Nephron (organoid): ENCODE measurements at regions not wholly inside any gene's neighbourhood (a gene's known extent, or its start where the extent isn't known, plus 50 kb on each side); places are given as distances from the start of the nearest gene placed in this dataset.

Experiments used
- H3K27ac Mint-ChIP-seq, 3 experiments: 2 replicates each; pipeline ENCODE4 v1.8.0; 2020; ENCODE audit warnings: mixed read lengths in 3 of 3, mild to moderate bottlenecking in 2 of 3, moderate library complexity in 1 of 3
- H3K27me3 Mint-ChIP-seq: 2 replicates; pipeline ENCODE4 v1.8.0; 2021; ENCODE audit warnings: low read depth, mild to moderate bottlenecking, moderate library complexity, mixed read lengths
- H3K36me3 Mint-ChIP-seq: 2 replicates; pipeline ENCODE4 v1.8.0; 2020; ENCODE audit warnings: low read depth, mixed read lengths
- H3K4me1 Mint-ChIP-seq: 2 replicates; pipeline ENCODE4 v1.8.0; 2020; ENCODE audit warnings: mixed read lengths
- H3K4me3 Mint-ChIP-seq, 3 experiments: 2 replicates each; pipeline ENCODE4 v1.8.0; 2020; ENCODE audit warnings: mild to moderate bottlenecking in 3 of 3, mixed read lengths in 3 of 3, moderate library complexity in 2 of 3
- H3K9me3 Mint-ChIP-seq: 2 replicates; pipeline ENCODE4 v1.8.0; 2020; ENCODE audit warnings: mixed read lengths
- CTCF ChIP-seq, 3 experiments: fragments of 200-600 bp; sonication (generic); IDR thresholded peaks; one replicate each; pipeline ENCODE4 v1.5.0; 2021; ENCODE audit warnings: antibody characterized with exemption in 3 of 3; ENCODE audit not compliant: unreplicated experiment in 3 of 3

GRCh38 chr15:70390723-70391122, 293.0 kb upstream of the TLE3 start:
- Mint-ChIP-seq H3K4me3 (no peak overlapping the region), H3K27me3 (peaks cover 22% of the 10 kb centered on the region), H3K9me3 (peaks cover 6% of the 10 kb centered on the region), H3K4me1 (peaks cover 9% of the 10 kb centered on the region), H3K36me3 (no peaks in the 10 kb centered on the region), H3K27ac (no peak overlapping the region)
- no peak for TF ChIP-seq CTCF (IDR thresholded peaks at IDR 0.05; ENCODE audit: unreplicated experiment in 3 of 3)

GRCh38 chr15:70387993-70388392, 290.3 kb upstream of the TLE3 start:
- no peak for TF ChIP-seq CTCF (IDR thresholded peaks at IDR 0.05; ENCODE audit: unreplicated experiment in 3 of 3)
- Mint-ChIP-seq H3K27ac (no peak overlapping the region), H3K9me3 (peaks cover 11% of the 10 kb centered on the region), H3K4me3 (no peak overlapping the region), H3K4me1 (peaks cover 20% of the 10 kb centered on the region), H3K27me3 (peaks cover 13% of the 10 kb centered on the region), H3K36me3 (peaks cover 4% of the 10 kb centered on the region)

- H3K4me1 Mint-ChIP-seq, result peaks cover 20% of the 10 kb centered on the region
- H3K9me3 Mint-ChIP-seq, result peaks cover 11% of the 10 kb centered on the region
- no peak for TF ChIP-seq CTCF (IDR thresholded peaks at IDR 0.05; ENCODE audit: unreplicated experiment in 3 of 3)
- H3K27ac Mint-ChIP-seq, result no peak overlapping the region
- H3K4me3 Mint-ChIP-seq, result no peak overlapping the region
- H3K36me3 Mint-ChIP-seq, result peaks cover 4% of the 10 kb centered on the region
- H3K27me3 Mint-ChIP-seq, result peaks cover 13% of the 10 kb centered on the region
Observed at GRCh38 chr15:70387081-70387480, 289.4 kb upstream of the TLE3 start.

GRCh38 chr15:70385711-70386110, 288.0 kb upstream of the TLE3 start:
- Mint-ChIP-seq H3K27me3 (peaks cover 18% of the 10 kb centered on the region), H3K4me1 (peaks cover 20% of the 10 kb centered on the region)

GRCh38 chr15:70385052-70385451, 287.3 kb upstream of the TLE3 start:
- H3K9me3 Mint-ChIP-seq, result peaks cover 9% of the 10 kb centered on the region
- H3K36me3 Mint-ChIP-seq, result peaks cover 4% of the 10 kb centered on the region
- H3K4me3 Mint-ChIP-seq, result no peak overlapping the region
- peaks cover 22% of the 10 kb centered on the region for H3K27me3 Mint-ChIP-seq
- no peak overlapping the region for H3K27ac Mint-ChIP-seq
- H3K4me1 Mint-ChIP-seq, result peaks cover 20% of the 10 kb centered on the region
- TF ChIP-seq CTCF (IDR thresholded peaks at IDR 0.05; ENCODE audit: unreplicated experiment in 3 of 3), result no peak

More at GRCh38 chr15:70385711-70386110, 288.0 kb upstream of the TLE3 start:
- no peak overlapping the region for H3K27ac Mint-ChIP-seq
- H3K9me3 Mint-ChIP-seq, result peaks cover 9% of the 10 kb centered on the region
- H3K36me3 Mint-ChIP-seq, result peaks cover 4% of the 10 kb centered on the region
- no peak for TF ChIP-seq CTCF (IDR thresholded peaks at IDR 0.05; ENCODE audit: unreplicated experiment in 3 of 3)
- no peak overlapping the region for H3K4me3 Mint-ChIP-seq

GRCh38 chr15:70383856-70384255, 286.1 kb upstream of the TLE3 start:
- H3K27ac Mint-ChIP-seq, result no peak overlapping the region
- H3K4me3 Mint-ChIP-seq, result no peak overlapping the region
- no peak for TF ChIP-seq CTCF (IDR thresholded peaks at IDR 0.05; ENCODE audit: unreplicated experiment in 3 of 3)
- H3K36me3 Mint-ChIP-seq, result peaks cover 4% of the 10 kb centered on the region
- peaks cover 20% of the 10 kb centered on the region for H3K4me1 Mint-ChIP-seq
- peaks cover 9% of the 10 kb centered on the region for H3K9me3 Mint-ChIP-seq
- H3K27me3 Mint-ChIP-seq, result peaks cover 34% of the 10 kb centered on the region
